Middle frontal gyrus (tissue), 1 donor: ENCODE measurements at regions not wholly inside any gene's neighbourhood (a gene's known extent, or its start where the extent isn't known, plus 50 kb on each side); places are given as distances from the start of the nearest gene placed in this dataset.

Source experiments
- DNase-seq: peaks from one replicate; pipeline ENCODE4 v3.0.0-alpha.2; 2015; ENCODE audit warnings: low spot score; ENCODE audit errors: extremely low spot score

GRCh38 chr5:31049461-31049860 is 144.0 kb upstream of the CDH6 start:
- DNase-seq, result no peak

GRCh38 chr5:31048282-31049270 is 144.9 kb upstream of the CDH6 start:
- DNase-seq, result no peak

GRCh38 chr5:31047621-31048020 is 145.9 kb upstream of the CDH6 start:
- DNase-seq, result no peak

- DNase-seq, result no peak
These were observed 146.5 kb upstream of the CDH6 start for GRCh38 chr5:31047007-31047406.

- DNase-seq, result no peak
These were observed 157.1 kb upstream of the CDH6 start for GRCh38 chr5:31036411-31036810.

- DNase-seq, result no peak
These were observed 160.2 kb upstream of the CDH6 start for GRCh38 chr5:31033295-31033694.

GRCh38 chr5:31029925-31030324 is 163.6 kb upstream of the CDH6 start:
- DNase-seq, result no peak

GRCh38 chr5:31027721-31028120 is 165.8 kb upstream of the CDH6 start:
- DNase-seq, result no peak

- DNase-seq, result no peak
These were observed 170.4 kb upstream of the CDH6 start for GRCh38 chr5:31023105-31023504.

- DNase-seq, result no peak
These were observed 172.3 kb upstream of the CDH6 start for GRCh38 chr5:31021181-31021624.

- no peak for DNase-seq
These were observed 185.3 kb upstream of the CDH6 start for GRCh38 chr5:31008231-31008630.

- DNase-seq, result no peak
These were observed 185.8 kb upstream of the CDH6 start for GRCh38 chr5:31007672-31008071.

- no peak for DNase-seq
These were observed 193.2 kb upstream of the CDH6 start for GRCh38 chr5:31000287-31000686.

- no peak for DNase-seq
These were observed 195.8 kb upstream of the CDH6 start for GRCh38 chr5:30997681-30998080.

- DNase-seq, result no peak
These were observed 198.6 kb upstream of the CDH6 start for GRCh38 chr5:30994902-30995301.

GRCh38 chr5:30994176-30994575 is 199.3 kb upstream of the CDH6 start:
- DNase-seq, result no peak

- no peak for DNase-seq
These were observed 202.0 kb upstream of the CDH6 start for GRCh38 chr5:30991462-30991861.

- DNase-seq, result no peak
These were observed 211.9 kb upstream of the CDH6 start for GRCh38 chr5:30981576-30981975.

- no peak for DNase-seq
These were observed 224.5 kb upstream of the CDH6 start for GRCh38 chr5:30968971-30969370.

- no peak for DNase-seq
These were observed 233.4 kb upstream of the CDH6 start for GRCh38 chr5:30960036-30960435.

- no peak for DNase-seq
These were observed 234.2 kb upstream of the CDH6 start for GRCh38 chr5:30959238-30959637.

- no peak for DNase-seq
These were observed 235.9 kb upstream of the CDH6 start for GRCh38 chr5:30957591-30957990.

- DNase-seq, result no peak
These were observed 237.2 kb upstream of the CDH6 start for GRCh38 chr5:30956251-30956650.
